WTC11 (cell line): ENCODE measurements at regions not wholly inside any gene's neighbourhood (a gene's known extent, or its start where the extent isn't known, plus 50 kb on each side); places are given as distances from the start of the nearest gene placed in this dataset.

Experiments used
- ATAC-seq: fragments of 200-7000 bp; cut with Tn5 transposase; 2 replicates; pipeline ENCODE4 v1.10.0; 2021; ENCODE audit warnings: mild to moderate bottlenecking, moderate library complexity
- CTCF ChIA-PET: fragments of 300-600 bp; sonication (Branson Sonifier 250); formaldehyde crosslinking; loops from one replicate; lab custom pipeline; 2021; ENCODE audit warnings: antibody characterized with exemption; lab: Charles Lee
- POLR2A ChIA-PET: fragments of 350-600 bp; sonication (Branson Sonifier 250); formaldehyde crosslinking; loops from one replicate; lab custom pipeline; 2021; ENCODE audit warnings: antibody characterized with exemption; lab: Charles Lee
- DNase-seq: peaks from one replicate; pipeline ENCODE4 v3.0.0; 2021; ENCODE audit warnings: low spot score
- H3K27ac Mint-ChIP-seq: 2 replicates; pipeline ENCODE4 v1.8.0; 2021; ENCODE audit warnings: mixed read lengths
- H3K27me3 Mint-ChIP-seq: 2 replicates; pipeline ENCODE4 v1.8.0; 2021; ENCODE audit warnings: low read depth, mild to moderate bottlenecking, moderate library complexity, mixed read lengths
- H3K36me3 Mint-ChIP-seq: 2 replicates; pipeline ENCODE4 v1.8.0; 2021; ENCODE audit warnings: mixed read lengths
- H3K4me1 Mint-ChIP-seq: 2 replicates; pipeline ENCODE4 v1.8.0; 2022; ENCODE audit warnings: mixed read lengths
- H3K4me3 Mint-ChIP-seq: 2 replicates; pipeline ENCODE4 v1.8.0; 2021; ENCODE audit warnings: mild to moderate bottlenecking, moderate library complexity, mixed read lengths
- H3K9me3 Mint-ChIP-seq: 2 replicates; pipeline ENCODE4 v1.8.0; 2021; ENCODE audit warnings: mixed read lengths
- ATF2 ChIP-seq: sonication (generic); formaldehyde crosslinking; IDR thresholded peaks from 2 replicates; pipeline ENCODE4 v1.8.1; 2022; ENCODE audit warnings: low read depth, missing genetic modification reagents, borderline replicate concordance
- EMX1 ChIP-seq: fragments of 250-450 bp; sonication (Bioruptor Pico); IDR thresholded peaks from 2 replicates; pipeline ENCODE4 v1.8.0; 2021; ENCODE audit warnings: mild to moderate bottlenecking
- ESRRA ChIP-seq: sonication (generic); formaldehyde crosslinking; IDR thresholded peaks from 2 replicates; pipeline ENCODE4 v1.8.1; 2022; ENCODE audit warnings: mild to moderate bottlenecking, missing genetic modification reagents, borderline replicate concordance
- FOXJ3 ChIP-seq: sonication (generic); formaldehyde crosslinking; IDR thresholded peaks from 2 replicates; pipeline ENCODE4 v1.9.0; 2021; ENCODE audit warnings: missing genetic modification reagents, mild to moderate bottlenecking, borderline replicate concordance
- FOXK1 ChIP-seq: sonication (generic); formaldehyde crosslinking; IDR thresholded peaks from 2 replicates; pipeline ENCODE4 v1.8.0; 2022; ENCODE audit warnings: mild to moderate bottlenecking, moderate library complexity, missing genetic modification reagents
- FOXP1 ChIP-seq: sonication (generic); formaldehyde crosslinking; IDR thresholded peaks from 2 replicates; pipeline ENCODE4 v1.8.0; 2022; ENCODE audit warnings: missing genetic modification reagents, mild to moderate bottlenecking, moderate library complexity, borderline replicate concordance
- JAZF1 ChIP-seq: fragments of 250-450 bp; sonication (Bioruptor Pico); IDR thresholded peaks from 2 replicates; pipeline ENCODE4 v1.9.0; 2021; ENCODE audit warnings: moderate library complexity, mild to moderate bottlenecking, inconsistent platforms
- KAT7 ChIP-seq: sonication (generic); formaldehyde crosslinking; IDR thresholded peaks from 2 replicates; pipeline ENCODE4 v1.8.1; 2023; ENCODE audit warnings: missing genetic modification reagents, mild to moderate bottlenecking, borderline replicate concordance
- MYBL2 ChIP-seq: sonication (generic); formaldehyde crosslinking; IDR thresholded peaks from 2 replicates; pipeline ENCODE4 v1.8.1; 2023; ENCODE audit warnings: mild to moderate bottlenecking, moderate library complexity, missing genetic modification reagents
- NFATC4 ChIP-seq: fragments of 250-450 bp; sonication (Bioruptor Pico); IDR thresholded peaks from 2 replicates; pipeline ENCODE4 v1.9.0; 2021; ENCODE audit warnings: mild to moderate bottlenecking
- NR3C1 ChIP-seq: sonication (generic); formaldehyde crosslinking; conservative IDR thresholded peaks from 2 replicates; pipeline ENCODE4 v1.8.1; 2023; ENCODE audit warnings: low read depth, mild to moderate bottlenecking, missing genetic modification reagents
- RELA ChIP-seq: sonication (generic); formaldehyde crosslinking; IDR thresholded peaks from 2 replicates; pipeline ENCODE4 v1.8.1; 2022; ENCODE audit warnings: missing genetic modification reagents, mild to moderate bottlenecking, borderline replicate concordance
- ZBTB21 ChIP-seq: sonication (generic); formaldehyde crosslinking; IDR thresholded peaks from 2 replicates; pipeline ENCODE4 v1.8.1; 2023; ENCODE audit warnings: mild to moderate bottlenecking, missing genetic modification reagents, borderline replicate concordance
- ZNF263 ChIP-seq: sonication (generic); formaldehyde crosslinking; IDR thresholded peaks from 2 replicates; pipeline ENCODE4 v1.8.1; 2022; ENCODE audit warnings: low read depth, mild to moderate bottlenecking, moderate library complexity, missing genetic modification reagents
- TF ChIP-seq, protein P1 (sequence below): sonication (generic); formaldehyde crosslinking; IDR thresholded peaks from 2 replicates; pipeline ENCODE4 v1.8.1; 2023; ENCODE audit warnings: mild to moderate bottlenecking, missing genetic modification reagents
- TF ChIP-seq, protein P2 (sequence below): sonication (generic); formaldehyde crosslinking; IDR thresholded peaks from 2 replicates; pipeline ENCODE4 v1.8.1; 2023; ENCODE audit warnings: mild to moderate bottlenecking, moderate library complexity, missing genetic modification reagents
- TF ChIP-seq, protein P3 (sequence below): fragments of 250-450 bp; sonication (Bioruptor Pico); conservative IDR thresholded peaks from 2 replicates; pipeline ENCODE4 v1.9.0; 2021; ENCODE audit warnings: mild to moderate bottlenecking

GRCh38 chr6:71103641-71104040, 146.8 kb upstream of the B3GAT2 start:
- ATAC-seq (no peak), DNase-seq (no peak)
- Mint-ChIP-seq H3K27me3 (no peaks in the 10 kb centered on the region; the same call in 1 of the 2 replicates), H3K27ac (no peak overlapping the region), H3K4me3 (no peak overlapping the region), H3K36me3 (peaks cover 16% of the 10 kb centered on the region), H3K4me1 (peaks cover 23% of the 10 kb centered on the region), H3K9me3 (peaks cover 27% of the 10 kb centered on the region)
- POLR2A ChIA-PET, result no interaction called here
- TF ChIP-seq, protein P1, sequence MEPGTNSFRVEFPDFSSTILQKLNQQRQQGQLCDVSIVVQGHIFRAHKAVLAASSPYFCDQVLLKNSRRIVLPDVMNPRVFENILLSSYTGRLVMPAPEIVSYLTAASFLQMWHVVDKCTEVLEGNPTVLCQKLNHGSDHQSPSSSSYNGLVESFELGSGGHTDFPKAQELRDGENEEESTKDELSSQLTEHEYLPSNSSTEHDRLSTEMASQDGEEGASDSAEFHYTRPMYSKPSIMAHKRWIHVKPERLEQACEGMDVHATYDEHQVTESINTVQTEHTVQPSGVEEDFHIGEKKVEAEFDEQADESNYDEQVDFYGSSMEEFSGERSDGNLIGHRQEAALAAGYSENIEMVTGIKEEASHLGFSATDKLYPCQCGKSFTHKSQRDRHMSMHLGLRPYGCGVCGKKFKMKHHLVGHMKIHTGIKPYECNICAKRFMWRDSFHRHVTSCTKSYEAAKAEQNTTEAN, result no peak
- TF ChIP-seq ZBTB21 (CRISPR knock-in tag) (no peak), FOXK1 (CRISPR knock-in tag) (no peak), ESRRA (CRISPR knock-in tag) (no peak), FOXJ3 (CRISPR knock-in tag) (no peak)
- CTCF ChIA-PET, result no interaction called here

- POLR2A ChIA-PET, result no interaction called here
- no peak overlapping the region for H3K4me3 Mint-ChIP-seq
- CTCF ChIA-PET, result no interaction called here
- peaks cover 23% of the 10 kb centered on the region for H3K4me1 Mint-ChIP-seq
- H3K27me3 Mint-ChIP-seq, result no peaks in the 10 kb centered on the region; the same call in 1 of the 2 replicates
- no peak for ATAC-seq
- H3K27ac Mint-ChIP-seq, result 0 out of 2 replicates have a peak overlapping the region, but pooled peaks have one; percentile 49
- H3K36me3 Mint-ChIP-seq, result no peaks in the 10 kb centered on the region
- no peak for DNase-seq
- TF ChIP-seq EMX1, result no peak
- no peak for TF ChIP-seq RELA (CRISPR knock-in tag)
- peaks cover under 1% of the 10 kb centered on the region; the same call in 1 of the 2 replicates for H3K9me3 Mint-ChIP-seq
Measured at GRCh38 chr6:71106276-71106675, 149.4 kb upstream of the B3GAT2 start.

- ATAC-seq (no peak; the same call in 1 of the 2 replicates), DNase-seq (no peak)
- POLR2A ChIA-PET, result no interaction called here
- Mint-ChIP-seq H3K27ac (no peak overlapping the region; the same call in 1 of the 2 replicates), H3K9me3 (no peaks in the 10 kb centered on the region), H3K36me3 (no peaks in the 10 kb centered on the region), H3K27me3 (no peaks in the 10 kb centered on the region; the same call in 1 of the 2 replicates), H3K4me3 (no peak overlapping the region), H3K4me1 (peaks cover 23% of the 10 kb centered on the region)
- CTCF ChIA-PET, result no interaction called here
- TF ChIP-seq ESRRA (CRISPR knock-in tag) (no peak), FOXJ3 (CRISPR knock-in tag) (no peak)
Measured at GRCh38 chr6:71107911-71108420, 151.1 kb upstream of the B3GAT2 start.

DNA sequence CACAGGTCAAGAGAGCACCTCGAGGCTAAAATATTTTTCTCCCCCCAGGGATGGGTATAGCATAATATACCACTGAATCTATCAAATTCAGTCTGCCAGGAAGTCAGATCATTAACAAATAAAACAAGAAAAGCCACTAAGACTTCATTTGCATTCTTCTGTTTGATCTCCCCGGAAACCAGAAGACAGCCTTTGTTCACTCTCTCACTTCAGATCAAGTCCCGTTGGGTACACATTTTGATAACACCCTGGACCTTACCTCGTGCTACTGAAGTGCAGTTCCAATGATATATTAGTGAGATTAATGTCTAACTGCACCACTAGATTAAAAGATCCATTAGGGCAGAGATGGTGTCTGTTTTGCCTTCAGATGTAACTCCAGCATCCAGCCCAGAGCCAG, 157.7 kb upstream of the B3GAT2 start:
- Mint-ChIP-seq H3K27me3 (no peaks in the 10 kb centered on the region), H3K4me3 (no peak overlapping the region)
- TF ChIP-seq NFATC4 (CRISPR knock-in tag) (no peak), ATF2 (CRISPR knock-in tag) (no peak), ZNF263 (CRISPR knock-in tag) (no peak), JAZF1 (no peak), FOXP1 (CRISPR knock-in tag) (no peak), MYBL2 (CRISPR knock-in tag) (no peak), KAT7 (CRISPR knock-in tag) (no peak), NR3C1 (CRISPR knock-in tag) (no peak)
- TF ChIP-seq, protein P2, sequence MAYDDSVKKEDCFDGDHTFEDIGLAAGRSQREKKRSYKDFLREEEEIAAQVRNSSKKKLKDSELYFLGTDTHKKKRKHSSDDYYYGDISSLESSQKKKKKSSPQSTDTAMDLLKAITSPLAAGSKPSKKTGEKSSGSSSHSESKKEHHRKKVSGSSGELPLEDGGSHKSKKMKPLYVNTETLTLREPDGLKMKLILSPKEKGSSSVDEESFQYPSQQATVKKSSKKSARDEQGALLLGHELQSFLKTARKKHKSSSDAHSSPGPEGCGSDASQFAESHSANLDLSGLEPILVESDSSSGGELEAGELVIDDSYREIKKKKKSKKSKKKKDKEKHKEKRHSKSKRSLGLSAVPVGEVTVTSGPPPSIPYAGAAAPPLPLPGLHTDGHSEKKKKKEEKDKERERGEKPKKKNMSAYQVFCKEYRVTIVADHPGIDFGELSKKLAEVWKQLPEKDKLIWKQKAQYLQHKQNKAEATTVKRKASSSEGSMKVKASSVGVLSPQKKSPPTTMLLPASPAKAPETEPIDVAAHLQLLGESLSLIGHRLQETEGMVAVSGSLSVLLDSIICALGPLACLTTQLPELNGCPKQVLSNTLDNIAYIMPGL (CRISPR knock-in tag), result no peak
- TF ChIP-seq, protein P3, sequence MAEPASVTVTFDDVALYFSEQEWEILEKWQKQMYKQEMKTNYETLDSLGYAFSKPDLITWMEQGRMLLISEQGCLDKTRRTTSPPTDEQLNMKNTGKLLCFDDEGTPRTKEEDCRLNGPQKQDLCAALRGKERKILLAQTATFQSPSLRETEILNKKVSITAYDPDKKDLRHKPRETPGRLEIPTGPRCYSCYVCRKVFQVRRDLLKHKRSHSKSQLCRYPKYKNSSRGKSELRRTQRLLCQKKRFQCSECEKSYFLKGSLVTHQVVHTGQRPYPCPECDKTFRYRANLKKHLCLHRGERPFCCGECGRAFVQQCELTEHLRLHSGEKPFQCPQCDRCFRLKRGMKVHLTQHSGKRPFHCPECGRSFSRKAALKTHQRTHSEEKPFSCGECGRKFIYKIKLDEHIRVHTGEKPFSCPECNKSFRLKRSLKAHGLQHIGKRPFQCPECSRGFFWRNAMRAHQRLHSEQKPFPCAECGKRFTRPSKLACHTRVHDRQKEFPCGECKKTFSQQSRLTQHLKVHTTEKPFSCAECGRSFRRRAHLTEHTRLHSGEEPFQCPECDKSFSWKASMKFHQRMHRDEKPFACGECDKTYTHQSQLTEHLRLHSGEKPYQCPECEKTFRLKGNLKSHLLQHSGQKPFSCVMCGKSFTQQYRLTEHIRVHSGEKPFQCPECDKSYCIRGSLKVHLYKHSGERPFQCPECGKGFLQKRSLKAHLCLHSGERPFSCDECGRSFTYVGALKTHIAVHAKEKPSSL (CRISPR knock-in tag), result no peak
- TF ChIP-seq, all 79 proteins: peak for 0
- Mint-ChIP-seq H3K4me1 (peaks cover 5% of the 10 kb centered on the region), H3K9me3 (peaks cover 12% of the 10 kb centered on the region), H3K36me3 (peaks cover 3% of the 10 kb centered on the region), H3K27ac (no peak overlapping the region)
- DNase-seq, result no peak
- CTCF ChIA-PET, result no interaction called here
- ATAC-seq, result no peak
- POLR2A ChIA-PET, result no interaction called here
